NT2/D1 (cell line): ENCODE measurements at regions not wholly inside any gene's neighbourhood (a gene's known extent, or its start where the extent isn't known, plus 50 kb on each side); places are given as distances from the start of the nearest gene placed in this dataset.

ENCODE experiments used
- SUZ12 ChIP-seq: IDR thresholded peaks from 2 replicates; pipeline ENCODE4 v1.6.1; 2011; ENCODE audit not compliant: insufficient read length, insufficient read depth; ENCODE audit errors: extremely low read depth
- YY1 ChIP-seq: IDR thresholded peaks from 2 replicates; pipeline ENCODE4 v1.6.1; 2011; ENCODE audit not compliant: insufficient read length, insufficient read depth
- ZNF274 ChIP-seq: IDR thresholded peaks from 2 replicates; pipeline ENCODE4 v1.6.1; 2011; ENCODE audit warnings: mild to moderate bottlenecking, low read depth, low read length

DNA sequence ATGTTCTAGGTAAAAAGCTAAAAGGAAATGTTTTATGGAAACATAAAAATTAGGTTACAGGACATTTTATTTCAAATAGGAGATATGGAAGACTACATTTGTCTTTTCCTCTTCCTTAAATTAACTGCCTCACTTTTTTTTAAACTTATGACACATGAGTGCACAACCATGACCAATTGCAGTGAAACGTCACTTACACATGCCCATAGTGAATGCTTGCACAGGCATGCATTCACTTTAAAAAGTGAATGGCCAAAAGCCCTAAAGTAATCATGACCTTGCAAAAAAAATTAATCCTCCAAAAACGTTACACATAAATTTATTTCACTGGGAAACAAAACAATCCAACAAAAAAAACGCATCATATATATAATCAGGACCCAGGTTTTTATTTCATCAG lies 343.2 kb upstream of the TMTC1 start:
- TF ChIP-seq SUZ12, result no peak
- no peak for TF ChIP-seq ZNF274
- TF ChIP-seq YY1, result no peak
